Naive thymus-derived CD4-positive, alpha-beta T cell (primary cell): ENCODE measurements at regions not wholly inside any gene's neighbourhood (a gene's known extent, or its start where the extent isn't known, plus 50 kb on each side); places are given as distances from the start of the nearest gene placed in this dataset.

Source experiments
- ATAC-seq: fragments of 150-1000 bp; cut with Tn5 transposase; 2 replicates; pipeline ENCODE4 v1.10.0; 2021; ENCODE audit warnings: mild to moderate bottlenecking, moderate library complexity
- CTCF ChIA-PET: fragments of 350-600 bp; sonication (Branson Sonifier 250); formaldehyde crosslinking; loops from one replicate; lab custom pipeline; 2021; ENCODE audit warnings: antibody characterized with exemption; lab: Charles Lee
- POLR2A ChIA-PET: fragments of 350-600 bp; sonication (Branson Sonifier 250); formaldehyde crosslinking; loops from one replicate; lab custom pipeline; 2021; ENCODE audit warnings: antibody characterized with exemption, inconsistent platforms; lab: Charles Lee
- DNase-seq, 9 donors: peaks; one replicate each; pipeline versions ENCODE4 v3.0.0 to v3.0.0-alpha.2; 2020 to 2022; ENCODE audit warnings: mixed read lengths in 1 of 9
- H3K27ac ChIP-seq: one replicate; pipeline ENCODE4 v1.7.0; 2013; ENCODE audit warnings: mild to moderate bottlenecking, low read depth, low read length, moderate library complexity
- H3K27me3 ChIP-seq, 2 donors: one replicate each; pipeline ENCODE4 v1.7.0; 2013; ENCODE audit warnings: low read length in 2 of 2, mild to moderate bottlenecking in 2 of 2, moderate library complexity in 2 of 2; ENCODE audit not compliant: control insufficient read depth in 2 of 2, insufficient read depth in 2 of 2
- H3K36me3 ChIP-seq, 3 experiments: 1 replicate in 2 of 3; 2 replicates in 1 of 3; pipeline ENCODE4 v1.7.0; 2013; ENCODE audit warnings: low read length in 3 of 3, mild to moderate bottlenecking in 3 of 3, moderate library complexity in 1 of 3; ENCODE audit not compliant: insufficient read depth in 3 of 3, control insufficient read depth in 2 of 3
- H3K4me1 ChIP-seq, 2 donors: one replicate each; pipeline ENCODE4 v1.7.0; 2013; ENCODE audit warnings: low read length in 2 of 2, mild to moderate bottlenecking in 2 of 2, moderate library complexity in 1 of 2; ENCODE audit not compliant: control insufficient read depth in 2 of 2, insufficient read depth in 2 of 2
- H3K4me3 ChIP-seq: 2 replicates; pipeline ENCODE4 v1.7.0; 2013; ENCODE audit warnings: mild to moderate bottlenecking, low read length
- H3K9me3 ChIP-seq, 3 experiments: 1 replicate in 2 of 3; 2 replicates in 1 of 3; pipeline ENCODE4 v1.7.0; 2013; ENCODE audit warnings: low read length in 3 of 3; ENCODE audit not compliant: control insufficient read depth in 2 of 3
- H3K27ac Mint-ChIP-seq, 9 donors: one replicate each; pipeline ENCODE4 v1.8.0; 2020 to 2022; ENCODE audit warnings: mixed read lengths in 9 of 9, mild to moderate bottlenecking in 8 of 9, moderate library complexity in 5 of 9, inconsistent platforms in 2 of 9
- H3K27me3 Mint-ChIP-seq, 5 donors: one replicate each; pipeline ENCODE4 v1.8.0; 2021 to 2022; ENCODE audit warnings: mixed read lengths in 5 of 5, mild to moderate bottlenecking in 1 of 5
- H3K36me3 Mint-ChIP-seq, 5 donors: one replicate each; pipeline ENCODE4 v1.8.0; 2020 to 2022; ENCODE audit warnings: mixed read lengths in 5 of 5, mild to moderate bottlenecking in 3 of 5, inconsistent platforms in 1 of 5
- H3K4me1 Mint-ChIP-seq, 7 donors: one replicate each; pipeline ENCODE4 v1.8.0; 2020 to 2022; ENCODE audit warnings: mixed read lengths in 7 of 7, mild to moderate bottlenecking in 3 of 7, inconsistent platforms in 1 of 7
- H3K4me3 Mint-ChIP-seq, 10 donors: one replicate each; pipeline ENCODE4 v1.8.0; 2020 to 2022; ENCODE audit warnings: mild to moderate bottlenecking in 10 of 10, mixed read lengths in 10 of 10, moderate library complexity in 6 of 10, inconsistent platforms in 2 of 10
- H3K9me3 Mint-ChIP-seq, 11 donors: one replicate each; pipeline ENCODE4 v1.8.0; 2020 to 2022; ENCODE audit warnings: mixed read lengths in 11 of 11, mild to moderate bottlenecking in 4 of 11, inconsistent platforms in 1 of 11, moderate library complexity in 1 of 11
- intact Hi-C, 2 donors: fragments of 100-400 bp; cut with micrococcal nuclease; formaldehyde crosslinking; loops; one replicate each; pipeline ENCODE4 v1.15.1; 2023

DNA sequence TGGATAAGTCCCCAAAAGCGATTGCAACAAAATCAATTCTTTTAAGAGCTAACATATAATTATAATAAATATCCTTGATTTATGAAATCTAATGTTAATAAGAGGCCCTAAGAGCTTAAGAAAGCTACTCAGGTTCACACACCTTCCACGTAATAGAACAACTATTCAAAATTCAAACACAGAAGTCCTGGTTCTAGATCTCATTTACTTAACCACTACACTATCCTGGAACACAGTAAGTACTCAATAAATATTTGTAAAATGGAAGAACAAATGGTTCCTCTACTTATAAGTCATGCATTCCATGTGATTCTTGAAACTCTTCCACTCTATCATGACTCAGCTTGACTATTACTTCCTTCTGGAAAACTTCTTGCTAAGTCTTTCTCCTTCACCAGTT is 268.2 kb downstream of the FAM181B start:
- CTCF ChIA-PET: no interaction called here
- POLR2A ChIA-PET: no interaction called here

DNA sequence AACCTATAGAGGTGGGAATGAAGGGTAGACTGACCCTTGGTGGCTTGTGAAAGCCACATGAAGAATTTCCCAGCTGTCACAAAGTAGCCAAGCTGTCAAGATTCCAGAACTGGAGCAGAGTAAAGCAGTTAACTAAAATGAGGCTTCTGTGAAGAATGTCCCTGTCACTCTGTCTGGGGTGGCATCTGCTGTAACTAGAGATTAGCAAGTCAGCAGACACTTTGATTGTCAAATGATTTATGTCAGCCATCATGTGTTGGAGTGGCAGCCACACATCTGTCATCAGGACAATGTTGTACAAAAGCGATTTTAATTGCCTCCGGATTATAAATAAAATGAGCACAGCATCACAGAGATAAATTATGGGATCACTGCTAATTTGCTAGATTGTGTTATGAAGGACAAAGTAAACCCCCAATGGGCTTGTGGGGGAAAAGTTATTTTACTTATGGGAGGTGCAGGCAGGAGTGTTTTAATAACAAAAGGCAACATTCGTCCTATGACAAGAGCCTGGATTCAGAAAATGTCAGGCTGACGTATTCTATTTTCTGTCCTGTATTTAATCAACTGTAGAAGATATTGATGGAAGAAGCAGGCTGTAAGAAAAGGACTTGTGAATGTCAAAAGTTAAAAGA is 270.9 kb downstream of the FAM181B start:
- Mint-ChIP-seq H3K9me3 (peaks cover 0 to 5% (median 0%) of the 10 kb centered on the region in 11 donors), H3K27me3 (peaks cover 0 to 5% (median 0%) of the 10 kb centered on the region in 5 donors), H3K36me3 (no peaks in the 10 kb centered on the region), H3K4me3 (no peak overlapping the region), H3K27ac (no peak overlapping the region), H3K4me1 (no peaks in the 10 kb centered on the region)
- no peaks in the 10 kb centered on the region for H3K36me3 ChIP-seq
- ATAC-seq (no peak), DNase-seq (no peak)
- H3K4me3 ChIP-seq: no peak overlapping the region
- CTCF ChIA-PET: no interaction called here
- no peaks in the 10 kb centered on the region for H3K27me3 ChIP-seq
- H3K27ac ChIP-seq: no peak overlapping the region
- H3K9me3 ChIP-seq: no peaks in the 10 kb centered on the region
- no peaks in the 10 kb centered on the region for H3K4me1 ChIP-seq
- POLR2A ChIA-PET: no interaction called here
- intact Hi-C loops: no loop called here

More for the DNA sequence above, 268.2 kb downstream of the FAM181B start:
- Histone ChIP-seq H3K27me3 (no peaks in the 10 kb centered on the region), H3K4me1 (no peaks in the 10 kb centered on the region), H3K4me3 (no peak overlapping the region), H3K27ac (no peak overlapping the region), H3K9me3 (no peaks in the 10 kb centered on the region), H3K36me3 (no peaks in the 10 kb centered on the region)
- H3K4me1 Mint-ChIP-seq: no peaks in the 10 kb centered on the region
- no peak for ATAC-seq
- H3K27me3 Mint-ChIP-seq: no peaks in the 10 kb centered on the region
- H3K9me3 Mint-ChIP-seq: peaks cover 0 to 11% (median 0%) of the 10 kb centered on the region in 11 donors
- intact Hi-C loops: no loop called here
- no peak overlapping the region for H3K27ac Mint-ChIP-seq
- no peak overlapping the region for H3K4me3 Mint-ChIP-seq
- H3K36me3 Mint-ChIP-seq: no peaks in the 10 kb centered on the region
- no peak for DNase-seq

DNA sequence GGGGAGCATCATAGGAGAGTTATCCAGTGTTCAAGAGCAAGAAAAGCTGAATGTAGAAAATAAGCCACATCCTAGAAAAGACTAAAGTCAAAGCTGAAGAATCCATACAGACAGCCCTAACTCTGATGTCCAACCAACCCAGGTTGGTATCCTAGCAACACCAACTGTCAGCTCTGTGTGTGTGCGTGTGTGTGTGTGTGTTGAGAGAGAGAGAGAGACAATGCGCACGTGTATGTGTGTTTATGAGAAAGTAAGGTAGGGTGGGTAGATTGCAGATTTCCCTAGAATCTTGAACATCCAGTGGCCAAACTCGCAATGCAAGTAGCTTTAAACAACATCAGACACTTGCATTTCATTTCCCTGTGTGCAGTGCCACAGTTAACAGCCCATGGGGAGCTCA is 274.9 kb downstream of the FAM181B start:
- Histone ChIP-seq H3K36me3 (no peaks in the 10 kb centered on the region), H3K9me3 (no peaks in the 10 kb centered on the region), H3K27ac (no peak overlapping the region), H3K27me3 (no peaks in the 10 kb centered on the region), H3K4me1 (no peaks in the 10 kb centered on the region), H3K4me3 (no peak overlapping the region)
- Mint-ChIP-seq H3K4me1 (no peaks in the 10 kb centered on the region), H3K9me3 (peaks cover 0 to 4% (median 0%) of the 10 kb centered on the region in 11 donors), H3K4me3 (no peak overlapping the region), H3K36me3 (no peaks in the 10 kb centered on the region), H3K27me3 (peaks cover 0 to 5% (median 0%) of the 10 kb centered on the region in 5 donors), H3K27ac (no peak overlapping the region)
- CTCF ChIA-PET: no interaction called here
- ATAC-seq: no peak
- intact Hi-C loops: no loop called here
- POLR2A ChIA-PET: no interaction called here
- no peak for DNase-seq

DNA sequence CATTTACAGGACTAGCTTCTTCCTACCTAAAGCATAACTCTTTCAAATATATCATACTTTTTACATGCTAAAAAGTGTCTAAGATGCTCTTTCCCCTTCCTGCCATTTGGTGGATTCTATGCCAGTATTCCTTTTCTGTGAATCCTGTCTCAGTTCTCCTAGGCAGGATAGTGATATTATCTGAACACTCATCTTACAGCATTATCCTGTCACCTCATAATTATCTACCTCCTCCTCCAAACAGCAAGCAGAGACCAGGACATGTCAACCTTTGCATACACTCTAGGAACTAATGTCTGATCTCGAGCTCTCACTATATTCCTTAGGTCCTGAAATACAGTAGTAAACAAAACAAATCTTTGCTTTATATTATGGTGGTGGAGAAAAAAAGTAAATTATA is 275.5 kb downstream of the FAM181B start:
- intact Hi-C loops: no loop called here
- no peak overlapping the region for H3K4me3 Mint-ChIP-seq
- ATAC-seq: no peak
- H3K27ac Mint-ChIP-seq: no peak overlapping the region
- peaks cover 0 to 5% (median 0%) of the 10 kb centered on the region in 5 donors for H3K27me3 Mint-ChIP-seq
- no peaks in the 10 kb centered on the region for H3K4me1 ChIP-seq
- no peaks in the 10 kb centered on the region for H3K9me3 ChIP-seq
- H3K4me3 ChIP-seq: no peak overlapping the region
- H3K36me3 Mint-ChIP-seq: no peaks in the 10 kb centered on the region
- H3K27me3 ChIP-seq: no peaks in the 10 kb centered on the region
- no peak for DNase-seq
- no peak overlapping the region for H3K27ac ChIP-seq
- peaks cover 0 to 4% (median 0%) of the 10 kb centered on the region in 11 donors for H3K9me3 Mint-ChIP-seq
- ChIA-PET CTCF (no interaction called here), POLR2A (no interaction called here)
- no peaks in the 10 kb centered on the region for H3K4me1 Mint-ChIP-seq
- H3K36me3 ChIP-seq: no peaks in the 10 kb centered on the region

DNA sequence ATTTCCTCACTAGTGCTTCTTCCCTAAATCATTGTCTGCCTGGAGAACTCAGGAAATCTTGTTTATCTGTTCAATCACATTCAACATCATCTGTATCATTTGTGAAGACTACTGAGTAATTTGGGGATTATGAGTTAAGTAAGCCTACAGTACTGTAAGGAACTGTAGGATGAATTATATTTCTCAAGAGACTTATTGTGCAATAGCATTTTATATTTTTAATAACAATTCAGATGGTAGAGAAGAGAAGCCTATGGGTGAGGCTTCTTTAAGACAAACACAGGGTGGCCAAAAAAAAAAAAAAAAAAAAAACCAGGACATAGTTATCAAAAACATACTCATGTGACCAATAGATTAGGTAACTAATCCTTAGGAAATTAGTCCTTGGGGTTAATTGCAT is 282.7 kb downstream of the FAM181B start:
- intact Hi-C loops: no loop called here
- H3K9me3 Mint-ChIP-seq: peaks cover 0 to 5% (median 0%) of the 10 kb centered on the region in 11 donors
- ATAC-seq: no peak
- Histone ChIP-seq H3K4me1 (no peaks in the 10 kb centered on the region), H3K4me3 (no peak overlapping the region), H3K27ac (no peak overlapping the region), H3K9me3 (no peaks in the 10 kb centered on the region), H3K36me3 (no peaks in the 10 kb centered on the region), H3K27me3 (no peaks in the 10 kb centered on the region)
- H3K36me3 Mint-ChIP-seq: no peaks in the 10 kb centered on the region
- CTCF ChIA-PET: no interaction called here
- H3K27ac Mint-ChIP-seq: no peak overlapping the region
- H3K4me3 Mint-ChIP-seq: no peak overlapping the region
- POLR2A ChIA-PET: no interaction called here
- no peaks in the 10 kb centered on the region for H3K27me3 Mint-ChIP-seq
- no peak for DNase-seq
- H3K4me1 Mint-ChIP-seq: no peaks in the 10 kb centered on the region

DNA sequence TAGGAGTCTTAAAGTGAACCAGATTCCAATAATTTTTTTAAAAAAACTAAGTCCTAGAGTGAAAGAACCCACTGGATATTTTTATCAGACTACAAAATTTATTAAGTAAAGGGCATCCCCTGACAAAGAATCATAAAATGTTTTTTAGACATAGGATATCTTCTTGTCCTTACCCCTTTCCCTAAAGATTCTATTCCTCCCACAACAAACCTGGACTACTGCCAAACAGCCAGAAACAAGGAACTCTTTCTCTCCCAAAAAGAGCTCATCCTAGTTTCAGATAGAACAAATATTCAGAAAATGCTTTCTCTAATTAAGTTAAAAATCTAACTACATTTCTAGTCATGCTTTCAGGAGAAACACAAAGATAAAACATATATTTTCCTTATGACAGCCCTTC is 327.1 kb downstream of the FAM181B start:
- Histone ChIP-seq H3K4me1 (no peaks in the 10 kb centered on the region), H3K9me3 (no peaks in the 10 kb centered on the region), H3K27ac (no peak overlapping the region), H3K4me3 (no peak overlapping the region), H3K36me3 (no peaks in the 10 kb centered on the region), H3K27me3 (no peaks in the 10 kb centered on the region)
- ATAC-seq (no peak), DNase-seq (no peak)
- Mint-ChIP-seq H3K27me3 (peaks cover 0 to 5% (median 0%) of the 10 kb centered on the region in 5 donors), H3K4me1 (no peaks in the 10 kb centered on the region), H3K27ac (no peak overlapping the region), H3K9me3 (peaks cover 0 to 14% (median 7%) of the 10 kb centered on the region in 11 donors), H3K36me3 (no peaks in the 10 kb centered on the region), H3K4me3 (no peak overlapping the region)
- POLR2A ChIA-PET: no interaction called here
- CTCF ChIA-PET: no interaction called here
- intact Hi-C loops: no loop called here

DNA sequence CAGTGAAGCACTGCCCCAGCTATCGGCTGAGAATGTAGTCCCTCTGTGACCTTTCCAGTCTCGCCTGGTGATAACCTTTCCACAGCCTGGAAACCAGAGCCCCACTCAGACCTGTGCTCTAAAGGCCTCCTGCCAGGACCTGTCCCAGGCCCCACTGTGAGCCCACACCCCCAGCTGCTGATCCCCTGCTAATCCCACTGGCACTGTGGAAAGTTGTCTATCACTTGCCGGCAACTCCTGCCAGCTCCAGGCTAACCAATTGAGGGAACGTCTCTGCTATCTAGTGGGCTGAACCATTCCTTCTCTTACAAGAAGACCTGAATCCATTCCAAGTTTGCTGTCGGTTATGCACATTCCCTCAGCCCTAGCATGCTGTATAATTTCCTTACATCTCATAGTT is 328.2 kb downstream of the FAM181B start:
- H3K4me1 Mint-ChIP-seq: no peaks in the 10 kb centered on the region
- intact Hi-C loops: no loop called here
- no peak overlapping the region for H3K4me3 Mint-ChIP-seq
- Histone ChIP-seq H3K27ac (no peak overlapping the region), H3K36me3 (no peaks in the 10 kb centered on the region), H3K4me3 (no peak overlapping the region), H3K9me3 (no peaks in the 10 kb centered on the region), H3K27me3 (no peaks in the 10 kb centered on the region), H3K4me1 (no peaks in the 10 kb centered on the region)
- H3K36me3 Mint-ChIP-seq: no peaks in the 10 kb centered on the region
- no peak overlapping the region for H3K27ac Mint-ChIP-seq
- H3K27me3 Mint-ChIP-seq: peaks cover 0 to 7% (median 0%) of the 10 kb centered on the region in 5 donors
- ATAC-seq: no peak
- ChIA-PET POLR2A (no interaction called here), CTCF (no interaction called here)
- H3K9me3 Mint-ChIP-seq: peaks cover 0 to 16% (median 5%) of the 10 kb centered on the region in 11 donors
- DNase-seq: no peak
